ENCODE measurements at regions not wholly inside any gene's neighbourhood (a gene's known extent, or its start where the extent isn't known, plus 50 kb on each side); places are given as distances from the start of the nearest gene placed in this dataset.
A peak's percentile ranks its signal among the peaks of the same experiment; 100 is the strongest.

DNA sequence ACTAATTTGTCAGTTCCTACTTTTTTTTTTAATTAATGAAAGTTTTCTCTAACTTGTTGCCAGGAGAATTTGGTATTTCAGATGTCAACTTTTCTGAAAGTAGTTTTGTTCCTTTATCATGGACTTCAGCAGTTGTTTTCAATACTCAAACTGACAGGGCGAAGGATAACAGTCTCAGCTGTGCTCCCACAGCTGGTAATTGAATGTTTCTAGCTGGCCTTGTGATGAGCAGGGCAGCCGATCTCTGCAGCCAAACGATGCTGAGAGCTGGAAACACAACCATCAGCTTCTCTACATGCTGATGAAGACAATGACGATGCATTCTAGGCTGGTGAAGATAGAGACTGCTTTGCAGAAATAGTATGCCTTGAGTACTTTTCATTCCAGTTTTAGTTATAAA is 130.0 kb upstream of the MAP9 start:
- FAIRE-seq (no peak), DNase-seq (peak in 2 of 5 donors; percentile 28 to 42)
- TF ChIP-seq CTCF (IDR thresholded peaks at IDR 0.05; ENCODE audit: borderline replicate concordance, extremely low read depth, insufficient read depth): no peak
- Histone ChIP-seq H3K27me3 (ENCODE audit: control insufficient read depth, insufficient read depth, low read length) (no peaks in the 10 kb centered on the region), H3K9me3 (ENCODE audit: control insufficient read depth in 2 of 3, insufficient read depth in 1 of 3, low read length in 3 of 3) (no peaks in the 10 kb centered on the region), H3K4me1 (ENCODE audit: control insufficient read depth in 2 of 3, insufficient read depth in 2 of 3, low read depth in 1 of 3, low read length in 3 of 3) (peaks cover 0 to 2% (median 0%) of the 10 kb centered on the region in 3 donors), H3K9ac (ENCODE audit: low read length in 3 of 3) (no peak overlapping the region), H3K27ac (ENCODE audit: low read depth in 2 of 2, low read length in 2 of 2) (no peak overlapping the region), H3K36me3 (ENCODE audit: control insufficient read depth in 2 of 3, insufficient read depth in 3 of 3, low read length in 3 of 3) (no peaks in the 10 kb centered on the region), H3K4me3 (ENCODE audit: low read length in 3 of 3) (no peak overlapping the region)
- intact Hi-C loops (cut with DNase I): no loop called here

DNA sequence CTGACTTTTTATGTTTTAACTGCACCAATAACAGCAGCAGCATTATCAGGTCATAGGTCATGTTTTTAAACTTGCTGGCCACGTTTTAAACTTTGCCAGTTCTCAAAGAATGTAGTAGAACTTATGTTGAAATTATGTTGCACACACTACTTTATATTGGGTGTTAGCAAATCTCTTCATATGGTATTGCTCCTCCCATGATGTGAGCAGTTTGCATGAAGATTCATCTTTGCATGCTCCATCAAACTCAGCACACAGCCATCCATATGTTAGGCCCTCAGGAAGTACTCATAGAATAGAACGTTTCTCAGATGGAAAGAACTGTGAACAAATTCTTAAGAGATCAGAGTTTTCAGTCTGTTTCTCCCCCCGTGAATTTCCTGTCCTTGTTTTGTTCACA is 128.6 kb upstream of the MAP9 start:
- DNase-seq (no peak), FAIRE-seq (no peak)
- Histone ChIP-seq H3K4me3 (ENCODE audit: low read length in 3 of 3) (no peak overlapping the region), H3K36me3 (ENCODE audit: control insufficient read depth in 2 of 3, insufficient read depth in 3 of 3, low read length in 3 of 3) (no peaks in the 10 kb centered on the region), H3K27me3 (ENCODE audit: control insufficient read depth, insufficient read depth, low read length) (no peaks in the 10 kb centered on the region), H3K27ac (ENCODE audit: low read depth in 2 of 2, low read length in 2 of 2) (no peak overlapping the region), H3K4me1 (ENCODE audit: control insufficient read depth in 2 of 3, insufficient read depth in 2 of 3, low read depth in 1 of 3, low read length in 3 of 3) (peaks cover 0 to 2% (median 0%) of the 10 kb centered on the region in 3 donors), H3K9ac (ENCODE audit: low read length in 3 of 3) (no peak overlapping the region), H3K9me3 (ENCODE audit: control insufficient read depth in 2 of 3, insufficient read depth in 1 of 3, low read length in 3 of 3) (no peaks in the 10 kb centered on the region)
- intact Hi-C loops (cut with DNase I): no loop called here
- no peak for TF ChIP-seq CTCF (IDR thresholded peaks at IDR 0.05; ENCODE audit: borderline replicate concordance, extremely low read depth, insufficient read depth)

- Histone ChIP-seq H3K9me3 (ENCODE audit: control insufficient read depth in 2 of 3, insufficient read depth in 1 of 3, low read length in 3 of 3) (no peaks in the 10 kb centered on the region), H3K36me3 (ENCODE audit: control insufficient read depth in 2 of 3, insufficient read depth in 3 of 3, low read length in 3 of 3) (no peaks in the 10 kb centered on the region), H3K4me1 (ENCODE audit: control insufficient read depth in 2 of 3, insufficient read depth in 2 of 3, low read depth in 1 of 3, low read length in 3 of 3) (no peaks in the 10 kb centered on the region), H3K27ac (ENCODE audit: low read depth in 2 of 2, low read length in 2 of 2) (no peak overlapping the region), H3K4me3 (ENCODE audit: low read length in 3 of 3) (no peak overlapping the region), H3K27me3 (ENCODE audit: control insufficient read depth, insufficient read depth, low read length) (no peaks in the 10 kb centered on the region), H3K9ac (ENCODE audit: low read length in 3 of 3) (no peak overlapping the region)
- no peak for FAIRE-seq
- intact Hi-C loops (cut with DNase I): no loop called here
- DNase-seq: no peak
- TF ChIP-seq CTCF (IDR thresholded peaks at IDR 0.05; ENCODE audit: borderline replicate concordance, extremely low read depth, insufficient read depth): no peak
These were observed 120.5 kb upstream of the MAP9 start for GRCh38 chr4:155497306-155497705.

- FAIRE-seq (no peak), DNase-seq (no peak)
- H3K27ac ChIP-seq (ENCODE audit: low read depth in 2 of 2, low read length in 2 of 2): no peak overlapping the region
- H3K9me3 ChIP-seq (ENCODE audit: control insufficient read depth in 2 of 3, insufficient read depth in 1 of 3, low read length in 3 of 3): no peaks in the 10 kb centered on the region
- H3K4me1 ChIP-seq (ENCODE audit: control insufficient read depth in 2 of 3, insufficient read depth in 2 of 3, low read depth in 1 of 3, low read length in 3 of 3): no peaks in the 10 kb centered on the region
- H3K9ac ChIP-seq (ENCODE audit: low read length in 3 of 3): no peak overlapping the region
- H3K36me3 ChIP-seq (ENCODE audit: control insufficient read depth in 2 of 3, insufficient read depth in 3 of 3, low read length in 3 of 3): no peaks in the 10 kb centered on the region
- no peak for TF ChIP-seq CTCF (IDR thresholded peaks at IDR 0.05; ENCODE audit: borderline replicate concordance, extremely low read depth, insufficient read depth)
- no peaks in the 10 kb centered on the region for H3K27me3 ChIP-seq (ENCODE audit: control insufficient read depth, insufficient read depth, low read length)
- H3K4me3 ChIP-seq (ENCODE audit: low read length in 3 of 3): no peak overlapping the region
- intact Hi-C loops (cut with DNase I): no loop called here
These were observed 119.5 kb upstream of the MAP9 start for GRCh38 chr4:155496294-155496626.
